Mesodermal cell (in vitro differentiated cells): ENCODE measurements at regions not wholly inside any gene's neighbourhood (a gene's known extent, or its start where the extent isn't known, plus 50 kb on each side); places are given as distances from the start of the nearest gene placed in this dataset.

Source experiments
- H3K27ac ChIP-seq: 2 replicates; pipeline ENCODE4 v1.7.0; 2013; ENCODE audit warnings: mild to moderate bottlenecking, low read depth, low read length, moderate library complexity; ENCODE audit not compliant: severe bottlenecking
- H3K36me3 ChIP-seq: 2 replicates; pipeline ENCODE4 v1.7.1; 2013; ENCODE audit warnings: mild to moderate bottlenecking, low read length, moderate library complexity; ENCODE audit not compliant: control insufficient read depth, insufficient read depth
- H3K4me1 ChIP-seq: one replicate; pipeline ENCODE4 v1.7.1; 2013; ENCODE audit warnings: mild to moderate bottlenecking, low read length; ENCODE audit not compliant: insufficient read depth, control insufficient read depth, poor library complexity, severe bottlenecking
- H3K4me3 ChIP-seq: 2 replicates; pipeline ENCODE4 v1.7.0; 2013; ENCODE audit warnings: low read length, control low read depth, mild to moderate bottlenecking; ENCODE audit not compliant: insufficient read depth, poor library complexity, severe bottlenecking; ENCODE audit errors: extremely low read depth
- H3K9me3 ChIP-seq: 2 replicates; pipeline ENCODE4 v1.7.1; 2013; ENCODE audit warnings: mild to moderate bottlenecking, low read length, moderate library complexity; ENCODE audit not compliant: control insufficient read depth
- whole genome bisulfite sequencing, 2 experiments: methylation state at CpG; one replicate each; pipeline ENCODE4 v1.1.5; 2013; ENCODE audit warnings: missing lambda C conversion rate in 2 of 2; ENCODE audit not compliant: insufficient coverage in 2 of 2; 5-methylcytosine and 5-hydroxymethylcytosine counted together

DNA sequence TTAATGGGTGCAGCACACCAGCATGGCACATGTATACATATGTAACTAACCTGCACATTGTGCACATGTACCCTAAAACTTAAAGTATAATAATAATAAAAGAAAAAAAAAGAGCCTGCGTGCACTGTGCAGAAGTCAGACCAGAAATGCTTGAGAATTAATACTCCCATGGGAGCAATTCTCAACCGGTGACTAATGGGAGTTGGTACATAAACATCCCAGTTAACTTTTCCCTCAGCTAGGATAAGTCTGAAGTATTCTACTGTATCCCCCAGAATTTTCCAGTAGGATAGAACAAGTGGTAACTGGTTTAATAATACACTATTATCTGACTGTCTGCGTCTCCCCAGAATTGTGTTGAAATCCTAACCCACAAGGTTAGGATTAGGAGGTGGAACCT lies 113.6 kb upstream of the COL5A2 start:
- no peak overlapping the region for H3K4me3 ChIP-seq
- H3K9me3 ChIP-seq, result peaks cover 7% of the 10 kb centered on the region
- H3K27ac ChIP-seq, result no peak overlapping the region
- WGBS, 2 experiments, result 100% methylated on average over 1 of the region's 3 CpGs; no CpG with 5 or more reads in 1 of the 2 experiments
- no peaks in the 10 kb centered on the region for H3K4me1 ChIP-seq
- H3K36me3 ChIP-seq, result no peaks in the 10 kb centered on the region

DNA sequence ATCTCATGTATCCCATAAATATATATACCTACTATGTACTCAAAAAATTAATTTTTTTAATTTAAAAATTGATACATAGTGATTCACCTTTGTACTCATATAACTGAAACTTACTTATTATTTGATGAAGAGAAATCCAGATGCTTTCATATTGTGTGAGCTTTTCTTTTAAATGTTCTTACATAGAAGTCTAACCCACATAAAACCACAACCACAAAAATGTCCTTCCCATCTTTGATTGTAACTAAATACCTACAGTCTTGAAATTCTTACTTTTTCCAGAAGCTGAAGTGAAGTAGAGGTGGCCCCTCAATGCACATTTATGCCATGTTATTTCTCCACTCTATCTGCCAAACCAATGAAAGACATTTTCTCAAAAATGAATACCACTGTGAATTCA lies 117.9 kb upstream of the COL5A2 start:
- Histone ChIP-seq H3K4me3 (no peak overlapping the region), H3K4me1 (no peaks in the 10 kb centered on the region), H3K36me3 (no peaks in the 10 kb centered on the region), H3K27ac (no peak overlapping the region), H3K9me3 (no peaks in the 10 kb centered on the region)

DNA sequence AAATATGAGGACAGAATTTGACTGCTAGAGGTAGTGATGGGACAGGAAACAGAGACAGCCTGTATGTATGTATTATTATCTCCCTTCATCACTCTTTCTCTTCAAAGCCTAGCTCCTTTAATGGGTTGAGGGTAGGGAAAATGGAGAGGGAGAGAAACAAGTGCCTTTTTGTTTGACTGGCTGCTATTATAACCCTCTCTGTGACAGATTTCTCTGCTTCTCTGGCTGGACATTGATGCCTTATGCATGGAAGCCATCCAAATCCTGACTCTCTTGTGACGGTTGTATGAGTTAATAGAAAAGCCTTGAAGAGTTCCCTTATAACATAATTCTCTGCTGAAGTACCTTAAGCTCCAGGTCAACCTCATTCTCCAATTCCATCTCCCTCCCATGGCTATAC lies 118.5 kb upstream of the COL5A2 start:
- WGBS, 2 experiments, result 100% methylated on average over 1 of the region's 1 CpG; no CpG with 5 or more reads in 1 of the 2 experiments
- H3K36me3 ChIP-seq, result no peaks in the 10 kb centered on the region

DNA sequence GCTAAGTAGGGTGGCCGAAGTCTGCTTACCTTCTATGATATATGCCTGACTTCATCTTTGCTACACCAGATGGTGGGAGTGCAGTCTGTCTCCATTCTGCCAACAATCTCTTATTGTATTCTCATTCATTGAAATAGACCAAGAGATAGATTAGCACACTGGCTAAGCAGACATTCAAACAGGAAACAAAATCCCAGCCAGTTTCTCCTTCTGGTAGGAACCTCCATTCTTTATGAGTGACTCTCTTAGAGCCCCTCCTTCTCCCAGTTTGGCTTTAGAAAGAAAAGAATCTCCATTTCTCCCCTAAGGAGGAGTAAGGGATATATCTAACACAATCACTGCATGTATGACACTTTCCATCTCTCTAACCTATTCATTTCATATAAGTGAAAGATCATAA lies 118.9 kb upstream of the COL5A2 start:
- H3K27ac ChIP-seq, result no peak overlapping the region
- H3K4me3 ChIP-seq, result no peak overlapping the region
- WGBS, 2 experiments, result 100% methylated on average over 1 of the region's 1 CpG; no CpG with 5 or more reads in 1 of the 2 experiments
- no peaks in the 10 kb centered on the region for H3K36me3 ChIP-seq
- peaks cover 3% of the 10 kb centered on the region for H3K4me1 ChIP-seq
- no peaks in the 10 kb centered on the region for H3K9me3 ChIP-seq

More for the DNA sequence above, 118.5 kb upstream of the COL5A2 start:
- no peaks in the 10 kb centered on the region for H3K9me3 ChIP-seq
- H3K4me3 ChIP-seq, result no peak overlapping the region
- H3K4me1 ChIP-seq, result peaks cover 3% of the 10 kb centered on the region
- H3K27ac ChIP-seq, result no peak overlapping the region

DNA sequence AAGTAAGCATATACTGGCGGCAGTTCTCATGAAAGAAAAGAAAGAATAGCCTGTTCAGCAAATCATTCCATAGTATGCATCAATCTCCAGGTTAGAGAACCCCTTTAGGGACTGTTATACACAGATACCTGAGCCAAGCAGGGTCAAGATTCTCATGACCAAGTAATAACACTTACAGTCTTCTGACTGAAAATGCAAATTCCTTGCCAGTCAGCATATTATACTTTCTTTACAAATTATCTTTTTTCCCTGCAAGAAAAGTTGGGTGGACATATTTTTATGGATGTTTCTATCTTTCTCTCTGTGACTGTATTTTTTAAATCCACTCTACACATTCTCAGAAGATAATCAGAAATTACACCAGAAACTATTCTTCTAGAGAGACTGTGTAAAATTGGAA lies 120.4 kb upstream of the COL5A2 start:
- H3K4me3 ChIP-seq, result no peak overlapping the region
- no peaks in the 10 kb centered on the region for H3K36me3 ChIP-seq
- H3K9me3 ChIP-seq, result no peaks in the 10 kb centered on the region
- H3K4me1 ChIP-seq, result peaks cover 3% of the 10 kb centered on the region
- 100% methylated on average over 1 of the region's 1 CpG; no CpG with 5 or more reads in 1 of the 2 experiments for WGBS, 2 experiments
- H3K27ac ChIP-seq, result no peak overlapping the region

DNA sequence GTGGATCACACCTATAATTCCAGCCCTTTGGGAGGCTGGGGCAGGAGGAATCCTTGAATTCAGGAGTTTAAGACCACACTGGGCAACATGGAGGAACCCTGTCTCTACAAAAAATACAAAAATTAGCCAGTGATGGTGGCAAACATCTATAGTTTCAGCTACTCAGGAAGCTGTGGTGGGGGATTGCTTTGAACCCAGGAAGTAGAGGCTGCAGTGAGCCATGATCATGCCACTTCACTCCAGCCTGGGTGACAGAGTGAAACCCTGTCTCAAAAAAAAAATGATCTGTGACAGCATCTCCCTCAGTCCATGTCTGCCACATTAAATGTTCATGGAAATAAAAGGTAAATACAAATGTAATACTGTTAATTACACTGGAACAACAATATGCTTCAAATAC lies 121.4 kb upstream of the COL5A2 start:
- Histone ChIP-seq H3K4me3 (no peak overlapping the region), H3K36me3 (no peaks in the 10 kb centered on the region), H3K27ac (no peak overlapping the region), H3K4me1 (peaks cover 3% of the 10 kb centered on the region), H3K9me3 (no peaks in the 10 kb centered on the region)

DNA sequence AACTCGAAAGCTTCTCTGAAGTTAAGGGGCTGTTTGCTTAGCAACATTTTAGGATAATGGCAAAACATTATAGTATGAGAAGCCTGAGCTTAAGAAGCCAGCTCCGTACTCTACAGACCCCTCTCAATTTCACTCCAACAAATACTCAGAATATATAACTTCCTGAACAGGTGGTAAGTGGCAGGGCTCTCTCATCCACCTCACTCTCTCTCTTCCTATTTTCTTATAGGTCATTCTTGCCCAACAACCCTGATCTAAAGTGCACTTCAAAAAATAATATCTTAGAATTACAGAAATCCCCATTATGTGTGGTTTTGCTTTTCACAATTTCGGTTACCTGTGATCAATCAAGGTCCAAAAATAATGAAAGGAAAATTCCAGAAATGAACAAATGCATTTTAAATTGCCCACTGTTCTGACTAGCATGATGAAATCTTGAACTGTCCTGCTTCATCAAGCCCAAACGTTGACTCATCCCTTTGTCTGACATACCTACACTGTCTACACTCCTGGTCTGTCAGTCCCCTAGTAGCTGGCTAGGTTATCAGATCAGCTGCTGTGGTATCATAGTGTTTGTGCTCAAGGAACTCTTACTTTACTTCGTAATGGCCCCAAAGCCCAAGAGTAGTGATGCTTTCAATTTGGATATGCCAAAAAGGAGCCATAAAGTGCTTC lies 122.8 kb upstream of the COL5A2 start:
- no peaks in the 10 kb centered on the region for H3K36me3 ChIP-seq
- 86 to 93% methylated on average over 2 to 4 of the region's 5 CpGs for WGBS, 2 experiments
- no peak overlapping the region for H3K27ac ChIP-seq

DNA sequence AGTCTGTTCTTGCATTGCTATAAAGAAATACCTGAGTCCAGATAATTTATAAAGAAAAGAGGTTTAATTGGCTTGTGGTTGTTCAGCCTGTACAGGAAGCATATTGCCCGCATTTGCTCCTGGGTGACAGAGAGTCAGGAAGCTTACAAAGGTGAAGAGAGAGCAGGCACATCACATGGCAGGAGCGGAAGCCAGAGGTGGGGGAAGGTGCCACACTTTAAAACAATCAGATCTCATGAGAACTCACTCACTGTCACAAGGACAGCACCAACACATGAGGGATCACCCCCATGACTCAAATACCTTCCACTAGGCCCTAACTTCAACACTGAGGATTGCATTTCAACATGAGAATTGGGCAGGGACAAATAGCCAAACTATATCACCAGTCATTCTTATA lies 124.8 kb upstream of the COL5A2 start:
- WGBS, 2 experiments, result 100% methylated on average over 1 of the region's 2 CpGs; no CpG with 5 or more reads in 1 of the 2 experiments
- no peak overlapping the region for H3K27ac ChIP-seq
- H3K4me1 ChIP-seq, result peaks cover 3% of the 10 kb centered on the region
- H3K4me3 ChIP-seq, result no peak overlapping the region
- H3K9me3 ChIP-seq, result no peaks in the 10 kb centered on the region
- H3K36me3 ChIP-seq, result no peaks in the 10 kb centered on the region

More for the DNA sequence above, 122.8 kb upstream of the COL5A2 start:
- Histone ChIP-seq H3K9me3 (no peaks in the 10 kb centered on the region), H3K4me3 (no peak overlapping the region), H3K4me1 (peaks cover 3% of the 10 kb centered on the region)

DNA sequence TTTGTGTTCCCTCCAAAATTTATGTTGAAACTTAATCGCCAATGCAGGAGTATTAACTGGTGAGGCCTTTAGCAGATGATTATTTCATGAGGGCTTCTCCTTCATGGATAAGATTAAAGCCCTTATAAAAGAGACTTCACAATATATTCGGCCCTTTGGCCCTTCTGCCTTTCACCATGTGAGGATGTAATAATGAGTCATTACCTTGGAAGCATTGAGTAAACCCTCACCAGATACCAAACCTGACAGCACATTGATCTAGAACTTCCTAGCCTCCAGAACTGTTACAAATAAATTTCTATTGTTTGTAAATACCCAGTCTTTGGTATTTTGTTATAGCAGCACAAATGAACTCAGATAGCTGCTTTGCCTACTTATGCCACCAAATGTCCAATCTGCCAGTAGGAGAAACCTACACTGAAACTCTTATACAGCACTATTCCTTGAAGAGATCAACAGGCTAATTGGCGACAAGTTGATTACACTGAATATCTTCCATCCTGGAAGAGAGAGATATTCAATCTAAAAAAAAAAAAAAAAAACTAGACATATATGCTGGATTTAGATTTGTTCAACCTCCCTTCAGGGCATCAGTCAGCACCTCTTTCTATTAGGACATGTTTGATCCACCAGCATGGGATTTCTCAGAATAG lies 125.9 kb upstream of the COL5A2 start:
- no peak overlapping the region for H3K4me3 ChIP-seq
- no peaks in the 10 kb centered on the region for H3K9me3 ChIP-seq
- no CpG with 5 or more reads among the region's 3 CpGs for WGBS, 2 experiments
- no peaks in the 10 kb centered on the region for H3K36me3 ChIP-seq
- H3K4me1 ChIP-seq, result peaks cover 3% of the 10 kb centered on the region
- H3K27ac ChIP-seq, result no peak overlapping the region

DNA sequence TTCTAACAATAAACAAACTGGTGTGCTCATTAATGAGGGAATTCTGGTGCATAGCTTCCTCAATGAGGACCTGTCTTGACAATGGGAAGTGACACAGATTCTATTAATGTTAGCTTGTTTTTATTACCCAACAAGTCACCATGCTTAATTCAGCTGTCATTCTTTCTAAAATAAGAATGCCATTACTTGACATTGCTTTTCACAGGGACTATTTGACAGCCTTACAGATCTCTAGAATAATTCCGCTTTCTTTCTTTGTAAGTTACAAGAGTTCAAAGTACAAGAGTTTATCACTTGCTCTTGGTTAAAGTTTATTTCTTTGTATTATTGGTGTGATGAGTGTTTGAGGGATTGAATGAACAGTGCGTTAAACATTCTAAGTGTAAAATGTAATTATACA lies 127.0 kb upstream of the COL5A2 start:
- no CpG with 5 or more reads among the region's 2 CpGs for WGBS, 2 experiments
- Histone ChIP-seq H3K4me1 (peaks cover 3% of the 10 kb centered on the region), H3K36me3 (no peaks in the 10 kb centered on the region), H3K4me3 (no peak overlapping the region), H3K27ac (no peak overlapping the region), H3K9me3 (no peaks in the 10 kb centered on the region)

DNA sequence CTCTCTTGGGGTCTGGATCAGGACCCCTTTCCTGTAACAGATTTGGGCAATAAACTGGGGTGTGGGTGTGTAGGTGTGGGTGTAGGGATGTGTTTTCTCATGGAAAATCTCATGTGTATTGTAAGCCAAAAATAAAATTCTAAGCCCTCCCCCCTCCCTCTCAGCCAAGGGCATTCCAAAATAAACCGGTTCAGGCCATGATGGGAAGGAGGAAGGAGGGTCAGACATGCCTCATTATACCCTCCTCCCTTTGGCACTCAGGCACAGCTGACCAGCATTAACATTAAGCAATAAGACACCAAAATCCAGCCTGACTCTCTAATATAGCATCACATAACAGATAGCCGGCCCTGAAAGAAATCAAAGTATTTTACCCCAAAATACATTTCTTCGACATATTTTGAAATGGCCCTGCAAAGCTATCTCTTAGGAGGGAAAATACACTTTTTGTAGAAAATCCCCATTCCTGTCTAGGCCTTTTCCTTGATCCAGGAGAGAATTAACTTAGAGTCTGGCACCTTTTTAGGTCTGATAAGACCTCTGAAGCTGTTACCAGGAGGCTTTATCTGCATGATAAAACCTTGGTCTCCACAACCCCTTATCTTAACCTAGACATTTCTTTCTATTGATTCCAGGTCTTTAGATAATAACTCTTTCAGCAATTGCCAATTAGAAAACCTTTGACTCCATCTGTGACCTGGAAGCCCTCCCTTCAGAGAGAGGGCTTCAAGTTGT lies 128.7 kb upstream of the COL5A2 start:
- Histone ChIP-seq H3K27ac (no peak overlapping the region), H3K9me3 (no peaks in the 10 kb centered on the region)
- WGBS, 2 experiments, result 61% methylated on average over 2 of the region's 3 CpGs; no CpG with 5 or more reads in 1 of the 2 experiments

More for the DNA sequence above, 128.7 kb upstream of the COL5A2 start:
- H3K36me3 ChIP-seq, result no peaks in the 10 kb centered on the region
- H3K4me3 ChIP-seq, result no peak overlapping the region
- no peaks in the 10 kb centered on the region for H3K4me1 ChIP-seq
